ENCODE measurements at regions not wholly inside any gene's neighbourhood (a gene's known extent, or its start where the extent isn't known, plus 50 kb on each side); places are given as distances from the start of the nearest gene placed in this dataset.

DNA sequence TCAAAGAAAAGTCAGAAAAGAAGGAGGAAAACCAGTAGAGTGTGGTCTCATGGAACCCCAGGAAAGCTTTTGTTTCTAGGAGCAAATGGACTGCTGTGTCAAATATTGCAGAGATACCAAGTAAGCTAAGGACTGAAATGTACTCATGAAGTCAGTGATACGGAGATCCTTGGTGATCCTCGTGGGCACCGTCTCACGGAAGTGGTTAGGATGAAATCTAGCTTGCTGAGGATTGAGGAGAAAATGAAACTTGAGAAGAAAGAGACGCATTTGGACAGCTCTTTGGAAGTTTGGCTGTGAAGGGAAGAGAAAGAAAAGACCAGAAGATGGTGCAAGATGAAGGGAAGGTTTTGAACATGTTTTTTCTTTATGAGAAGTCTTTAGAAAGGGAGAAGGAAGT is 104.0 kb upstream of the CCND2 start:
- TF ChIP-seq, protein P1, sequence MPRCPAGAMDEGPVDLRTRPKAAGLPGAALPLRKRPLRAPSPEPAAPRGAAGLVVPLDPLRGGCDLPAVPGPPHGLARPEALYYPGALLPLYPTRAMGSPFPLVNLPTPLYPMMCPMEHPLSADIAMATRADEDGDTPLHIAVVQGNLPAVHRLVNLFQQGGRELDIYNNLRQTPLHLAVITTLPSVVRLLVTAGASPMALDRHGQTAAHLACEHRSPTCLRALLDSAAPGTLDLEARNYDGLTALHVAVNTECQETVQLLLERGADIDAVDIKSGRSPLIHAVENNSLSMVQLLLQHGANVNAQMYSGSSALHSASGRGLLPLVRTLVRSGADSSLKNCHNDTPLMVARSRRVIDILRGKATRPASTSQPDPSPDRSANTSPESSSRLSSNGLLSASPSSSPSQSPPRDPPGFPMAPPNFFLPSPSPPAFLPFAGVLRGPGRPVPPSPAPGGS (IDR thresholded peaks at IDR 0.05) = no peak
- TF ChIP-seq POLR2A (IDR thresholded peaks at IDR 0.05; ENCODE audit: low read length) = no peak
- TF ChIP-seq, protein P2, sequence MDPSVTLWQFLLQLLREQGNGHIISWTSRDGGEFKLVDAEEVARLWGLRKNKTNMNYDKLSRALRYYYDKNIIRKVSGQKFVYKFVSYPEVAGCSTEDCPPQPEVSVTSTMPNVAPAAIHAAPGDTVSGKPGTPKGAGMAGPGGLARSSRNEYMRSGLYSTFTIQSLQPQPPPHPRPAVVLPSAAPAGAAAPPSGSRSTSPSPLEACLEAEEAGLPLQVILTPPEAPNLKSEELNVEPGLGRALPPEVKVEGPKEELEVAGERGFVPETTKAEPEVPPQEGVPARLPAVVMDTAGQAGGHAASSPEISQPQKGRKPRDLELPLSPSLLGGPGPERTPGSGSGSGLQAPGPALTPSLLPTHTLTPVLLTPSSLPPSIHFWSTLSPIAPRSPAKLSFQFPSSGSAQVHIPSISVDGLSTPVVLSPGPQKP (IDR thresholded peaks at IDR 0.05; ENCODE audit: low read depth, low read length) = no peak
- no peak for TF ChIP-seq KDM1A (IDR thresholded peaks at IDR 0.05; ENCODE audit: low read depth)
- TF ChIP-seq, protein P3, sequence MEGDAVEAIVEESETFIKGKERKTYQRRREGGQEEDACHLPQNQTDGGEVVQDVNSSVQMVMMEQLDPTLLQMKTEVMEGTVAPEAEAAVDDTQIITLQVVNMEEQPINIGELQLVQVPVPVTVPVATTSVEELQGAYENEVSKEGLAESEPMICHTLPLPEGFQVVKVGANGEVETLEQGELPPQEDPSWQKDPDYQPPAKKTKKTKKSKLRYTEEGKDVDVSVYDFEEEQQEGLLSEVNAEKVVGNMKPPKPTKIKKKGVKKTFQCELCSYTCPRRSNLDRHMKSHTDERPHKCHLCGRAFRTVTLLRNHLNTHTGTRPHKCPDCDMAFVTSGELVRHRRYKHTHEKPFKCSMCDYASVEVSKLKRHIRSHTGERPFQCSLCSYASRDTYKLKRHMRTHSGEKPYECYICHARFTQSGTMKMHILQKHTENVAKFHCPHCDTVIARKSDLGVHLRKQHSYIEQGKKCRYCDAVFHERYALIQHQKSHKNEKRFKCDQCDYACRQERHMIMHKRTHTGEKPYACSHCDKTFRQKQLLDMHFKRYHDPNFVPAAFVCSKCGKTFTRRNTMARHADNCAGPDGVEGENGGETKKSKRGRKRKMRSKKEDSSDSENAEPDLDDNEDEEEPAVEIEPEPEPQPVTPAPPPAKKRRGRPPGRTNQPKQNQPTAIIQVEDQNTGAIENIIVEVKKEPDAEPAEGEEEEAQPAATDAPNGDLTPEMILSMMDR (IDR thresholded peaks at IDR 0.05) = no peak
- no peak for TF ChIP-seq ZC3H11A (IDR thresholded peaks at IDR 0.05)
- no peak for TF ChIP-seq RAD21 (conservative IDR thresholded peaks at IDR 0.05 in 1 of 2, IDR thresholded peaks at IDR 0.05 in 1 of 2)
- no peak for TF ChIP-seq JUNB (IDR thresholded peaks at IDR 0.05)
- no peak for TF ChIP-seq ESRRA (IDR thresholded peaks at IDR 0.05; ENCODE audit: borderline replicate concordance, low read length)
- no peak for TF ChIP-seq RCOR1 (IDR thresholded peaks at IDR 0.05; ENCODE audit: low read depth, low read length)
- TF ChIP-seq, protein P4, sequence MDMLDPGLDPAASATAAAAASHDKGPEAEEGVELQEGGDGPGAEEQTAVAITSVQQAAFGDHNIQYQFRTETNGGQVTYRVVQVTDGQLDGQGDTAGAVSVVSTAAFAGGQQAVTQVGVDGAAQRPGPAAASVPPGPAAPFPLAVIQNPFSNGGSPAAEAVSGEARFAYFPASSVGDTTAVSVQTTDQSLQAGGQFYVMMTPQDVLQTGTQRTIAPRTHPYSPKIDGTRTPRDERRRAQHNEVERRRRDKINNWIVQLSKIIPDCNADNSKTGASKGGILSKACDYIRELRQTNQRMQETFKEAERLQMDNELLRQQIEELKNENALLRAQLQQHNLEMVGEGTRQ (IDR thresholded peaks at IDR 0.05) = no peak
- no peak for TF ChIP-seq SMC3 (IDR thresholded peaks at IDR 0.05)
- no peak for TF ChIP-seq RNF2 (IDR thresholded peaks at IDR 0.05; ENCODE audit: borderline replicate concordance, low read depth)
- TF ChIP-seq JUN (IDR thresholded peaks at IDR 0.05) = no peak
